Left cardiac atrium (tissue), 4 donors: ENCODE measurements at regions not wholly inside any gene's neighbourhood (a gene's known extent, or its start where the extent isn't known, plus 50 kb on each side); places are given as distances from the start of the nearest gene placed in this dataset.
"Not testable (repeated sequence)": the region's sequence is repeated elsewhere in the genome, so short reads cannot be mapped to it uniquely, and the experiment has no call there.

Experiments
- ATAC-seq, 2 donors: fragments of 200-7000 bp; cut with Tn5 transposase; one replicate each; pipeline ENCODE4 v1.9.1; 2020; ENCODE audit warnings: mild to moderate bottlenecking in 2 of 2, moderate library complexity in 2 of 2
- DNase-seq: peaks from one replicate; pipeline ENCODE4 v3.0.0-alpha.2; 2020
- intact Hi-C, 2 donors: fragments of 100-400 bp; cut with DNase I; formaldehyde crosslinking; loops; one replicate each; pipeline versions ENCODE4 v1.14.1 to v1.15.1; 2022 to 2023
- donor health status: DM: no; HTN: yes; CAD: no.
- donor health status: DM: no; HTN: yes; CAD: no; lungs with severe emphysema.
- donor health status: DM: yes; HTN: yes; CAD: no.
- donor health status: Dilated cardiomyopathy.

DNA sequence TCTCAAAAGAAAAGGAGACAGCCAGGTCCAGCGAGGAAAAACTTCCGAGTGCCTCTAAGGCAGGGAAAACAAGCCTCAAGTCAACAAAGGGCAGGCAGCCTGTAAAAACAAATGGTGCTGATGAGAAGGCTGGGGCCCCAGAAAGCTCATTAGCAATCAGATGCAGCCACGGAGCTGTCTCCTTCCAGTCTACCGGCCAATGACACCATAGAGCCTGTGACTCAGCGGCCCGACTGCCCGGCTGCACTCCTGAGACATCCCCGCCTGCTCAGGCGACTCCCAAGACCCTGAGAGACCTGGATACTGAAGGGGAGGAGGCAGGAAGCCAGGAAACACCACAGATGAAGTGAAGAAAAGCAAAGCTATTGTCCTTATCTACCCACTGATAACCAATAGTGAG, 120.1 kb upstream of the HDDC2 start:
- ATAC-seq: peak in 1 of 2 donors; percentile 94
- intact Hi-C loops: no loop called here
- DNase-seq: peak; percentile 44

DNA sequence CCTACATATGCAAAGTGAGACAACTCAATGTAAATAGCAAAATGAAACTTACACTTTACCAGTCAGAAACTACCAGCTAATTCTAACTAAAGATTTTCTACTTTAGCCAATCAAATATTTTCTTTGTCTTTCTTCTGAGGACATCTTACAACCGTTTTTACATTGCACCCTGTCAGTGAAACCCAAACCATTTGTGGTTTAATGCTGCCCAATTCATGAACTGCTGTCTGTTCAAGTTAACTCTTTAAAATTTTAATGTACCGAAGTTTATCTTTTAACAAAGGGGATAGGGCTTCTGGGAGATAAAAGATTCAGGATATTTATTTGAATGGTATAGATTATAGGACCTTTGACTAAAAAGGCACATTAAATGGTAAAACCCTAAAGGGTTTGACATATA, 121.3 kb upstream of the HDDC2 start:
- ATAC-seq (no peak), DNase-seq (no peak)
- intact Hi-C loops: no loop called here

DNA sequence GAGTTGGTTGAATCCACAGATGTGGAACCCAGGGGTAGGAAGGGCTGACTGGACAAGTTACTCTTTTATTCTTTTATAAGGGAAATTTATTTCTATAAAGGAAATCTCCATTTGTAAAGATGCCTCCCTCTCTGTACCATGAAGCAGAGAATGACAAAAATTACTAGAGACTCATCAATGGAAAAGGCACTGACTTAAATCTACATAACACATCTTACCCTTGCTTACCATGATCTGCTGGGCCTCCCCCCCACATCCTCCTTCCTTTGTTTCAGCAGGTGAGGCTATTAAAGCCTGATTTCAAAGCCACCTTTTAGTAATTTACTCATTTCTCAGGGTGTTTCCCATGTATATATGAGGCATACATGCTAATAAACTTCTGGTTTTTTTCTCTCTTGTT, 130.2 kb upstream of the HDDC2 start:
- ATAC-seq (no peak), DNase-seq (no peak)
- intact Hi-C loops: no loop called here

DNA sequence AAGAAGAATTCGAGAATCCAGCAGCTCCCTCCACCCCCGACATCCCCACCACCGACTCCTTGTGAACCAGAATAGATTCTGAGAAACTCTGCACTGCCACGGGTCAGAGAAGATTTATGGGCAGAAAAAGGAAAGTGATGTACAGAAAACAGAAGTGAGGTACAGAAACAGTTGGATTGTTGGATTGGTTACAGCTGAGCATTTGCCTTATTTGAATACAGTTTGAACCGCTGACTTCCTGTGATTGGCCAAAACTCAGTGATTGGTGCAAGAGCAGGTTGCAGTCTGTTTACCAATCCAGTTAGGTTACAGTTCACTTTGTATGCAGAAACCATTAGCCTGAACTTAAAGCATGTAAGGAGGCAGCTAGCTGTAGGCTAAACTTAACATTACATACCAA, 131.2 kb upstream of the HDDC2 start:
- ATAC-seq (no peak), DNase-seq (no peak)
- intact Hi-C loops: no loop called here

DNA sequence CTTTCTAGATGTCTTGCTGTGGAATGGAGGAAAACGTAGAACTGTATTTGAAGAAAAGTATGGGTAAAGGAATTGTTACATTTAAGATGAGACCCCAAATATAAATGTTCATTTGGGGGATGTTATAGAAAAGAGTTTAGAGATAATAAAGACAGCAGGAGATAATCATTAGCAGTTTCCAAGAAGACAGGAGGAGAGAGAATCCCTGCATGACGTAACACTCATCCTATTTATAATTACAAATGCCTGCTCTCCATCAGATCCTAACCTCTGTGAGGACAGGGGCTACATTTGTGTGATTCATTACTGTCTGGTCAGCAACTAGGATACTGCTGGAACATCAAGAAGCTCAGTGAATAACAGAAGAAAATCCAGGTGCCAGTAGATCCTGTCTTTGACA, 133.0 kb upstream of the HDDC2 start:
- ATAC-seq: no peak
- intact Hi-C loops: no loop called here
- DNase-seq: no peak

DNA sequence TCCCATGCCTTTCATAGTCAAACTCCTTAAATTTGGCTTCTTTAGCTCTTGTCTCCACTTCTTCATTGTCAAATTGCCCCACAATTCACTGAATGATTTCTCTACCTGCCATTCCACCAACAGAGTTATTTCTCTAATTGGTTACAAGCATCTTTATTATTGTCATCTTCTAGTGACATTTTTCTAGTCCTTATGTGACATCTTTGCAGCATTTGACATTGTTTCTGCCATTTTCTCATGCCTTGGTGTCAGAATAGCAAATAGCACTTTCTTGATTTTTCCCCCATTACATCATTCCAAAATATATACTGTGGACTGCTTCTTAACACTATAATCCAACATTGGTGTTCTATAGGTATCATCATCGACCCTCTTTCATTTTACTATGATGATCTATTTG, 137.7 kb upstream of the HDDC2 start:
- DNase-seq: no peak
- intact Hi-C loops: no loop called here
- ATAC-seq: no peak

DNA sequence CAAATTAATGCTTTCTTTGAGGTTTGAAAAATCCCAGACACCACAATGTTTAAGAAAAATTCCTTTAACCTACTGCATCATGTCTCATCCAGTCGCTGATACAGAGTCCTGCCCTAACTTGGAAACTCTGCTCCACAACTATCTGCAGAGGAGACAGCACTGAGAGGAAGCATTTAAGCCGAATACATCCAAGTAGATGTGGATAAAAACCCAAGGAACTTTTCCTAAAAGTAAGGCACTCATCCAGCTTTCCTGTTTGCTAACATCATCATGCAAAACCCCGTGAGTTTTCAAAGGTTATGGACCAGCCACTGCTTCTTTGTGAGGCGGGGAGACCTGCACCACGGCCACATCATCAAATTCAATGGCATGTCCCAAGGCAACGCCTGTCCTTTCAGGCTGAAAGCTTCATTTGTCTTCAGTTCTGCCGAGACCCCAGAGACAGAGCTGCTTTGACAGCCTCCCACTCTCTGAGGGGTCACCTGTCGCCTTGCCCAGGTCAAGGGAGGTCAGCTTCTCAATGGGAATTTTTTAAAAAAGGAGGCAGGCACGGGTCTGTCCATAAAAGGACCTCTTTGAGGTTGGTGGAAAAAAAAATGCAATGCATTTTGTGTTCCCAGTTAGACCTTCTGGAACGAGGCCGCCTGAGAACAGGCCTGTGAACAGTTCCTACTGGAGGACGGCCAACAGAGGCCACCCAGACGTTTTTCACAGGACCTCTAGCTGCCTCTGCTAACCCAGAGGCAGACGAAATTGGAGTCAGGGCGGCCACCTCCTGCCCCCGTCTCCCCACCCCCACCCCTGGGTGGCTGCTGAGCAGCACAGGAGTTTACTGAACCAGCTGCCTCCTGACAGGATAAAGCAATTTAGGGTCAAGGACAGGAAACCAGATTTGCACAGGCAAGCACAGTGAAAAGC, 142.5 kb upstream of the HDDC2 start:
- ATAC-seq (peak; percentile 86 to 89), DNase-seq (peak; percentile 46)
- intact Hi-C loops: no loop called here

DNA sequence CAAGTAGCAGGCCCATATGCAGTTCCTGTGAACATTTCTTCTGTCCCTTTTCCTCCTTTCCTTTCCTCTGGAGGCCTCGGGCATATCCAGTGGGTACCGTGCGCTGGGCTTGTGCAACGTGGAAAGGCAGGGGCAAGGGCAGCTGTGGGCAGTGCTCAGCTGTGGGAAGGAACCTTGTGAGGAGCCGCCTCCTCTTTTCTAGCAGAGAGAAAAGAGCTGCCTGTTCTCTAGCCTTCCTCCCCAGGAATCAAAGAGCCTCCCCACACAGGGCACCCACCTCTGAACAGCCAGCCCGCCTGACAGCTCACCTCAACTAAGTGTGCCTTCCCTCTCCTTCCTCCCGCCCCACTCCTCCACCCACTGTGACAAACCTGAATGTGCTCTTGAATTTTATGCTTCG, 143.3 kb upstream of the HDDC2 start:
- no peak for DNase-seq
- intact Hi-C loops: no loop called here
- peak in 1 of 2 donors; percentile 17 for ATAC-seq

DNA sequence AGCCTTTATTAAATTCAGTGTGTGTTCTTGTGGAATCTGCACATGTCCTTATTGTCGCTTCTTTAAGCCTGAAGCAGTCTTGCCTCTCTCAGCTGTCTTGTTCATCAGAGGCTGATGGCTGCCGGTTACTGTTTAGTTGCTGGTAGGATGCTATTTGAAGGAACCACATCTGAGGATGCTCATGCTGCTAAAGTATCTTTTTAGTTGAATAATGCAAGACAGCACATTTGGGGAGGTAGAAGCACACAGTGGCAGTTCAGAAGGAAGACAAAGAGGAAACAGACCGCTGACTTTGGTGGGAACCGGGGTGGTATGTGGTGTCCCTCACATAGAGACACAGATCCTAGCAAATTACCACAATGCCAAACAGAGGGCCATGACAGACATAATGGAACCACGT, 144.2 kb upstream of the HDDC2 start:
- no peak for ATAC-seq
- intact Hi-C loops: no loop called here
- DNase-seq: no peak

DNA sequence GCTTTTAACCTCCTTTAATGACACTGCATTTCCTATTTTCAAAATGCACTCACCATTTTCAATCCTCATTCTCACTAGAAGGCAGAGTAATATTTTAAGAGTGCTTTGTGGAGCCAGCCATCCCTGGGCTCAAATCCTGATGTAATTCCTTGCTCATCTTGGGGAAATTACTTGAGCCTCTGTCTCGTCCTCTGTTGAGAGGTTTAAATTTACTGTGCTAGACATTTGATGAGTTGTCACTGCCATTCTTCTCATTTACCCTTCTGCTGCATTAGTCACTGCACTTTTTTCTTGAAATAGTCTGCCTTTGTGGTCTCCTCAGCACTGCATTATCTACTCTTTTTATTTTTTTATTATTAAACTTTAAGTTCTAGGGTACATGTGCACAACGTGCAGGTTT, 150.0 kb upstream of the HDDC2 start:
- intact Hi-C loops: no loop called here
- DNase-seq (no peak), ATAC-seq (no peak)

DNA sequence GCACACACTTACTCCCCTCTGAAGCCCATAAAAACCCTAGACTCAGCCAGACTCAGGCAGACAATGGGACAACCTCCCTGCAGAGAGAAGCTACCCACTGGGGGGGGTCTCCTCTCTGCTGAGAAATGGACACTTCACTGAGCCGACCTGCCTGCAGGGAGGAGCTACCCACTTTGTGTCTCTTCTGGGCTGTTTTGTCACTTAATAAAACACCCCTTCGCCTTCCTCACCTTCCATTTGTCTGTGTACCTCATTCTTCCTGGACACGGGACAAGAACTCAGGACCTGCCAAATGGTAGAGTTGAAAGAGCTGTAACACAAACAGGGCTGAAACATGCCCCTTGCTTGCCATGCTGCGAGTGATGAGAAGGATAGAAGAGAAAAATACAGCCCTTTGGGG, 151.7 kb upstream of the HDDC2 start:
- DNase-seq (no peak), ATAC-seq (no peak)
- intact Hi-C loops: no loop called here

DNA sequence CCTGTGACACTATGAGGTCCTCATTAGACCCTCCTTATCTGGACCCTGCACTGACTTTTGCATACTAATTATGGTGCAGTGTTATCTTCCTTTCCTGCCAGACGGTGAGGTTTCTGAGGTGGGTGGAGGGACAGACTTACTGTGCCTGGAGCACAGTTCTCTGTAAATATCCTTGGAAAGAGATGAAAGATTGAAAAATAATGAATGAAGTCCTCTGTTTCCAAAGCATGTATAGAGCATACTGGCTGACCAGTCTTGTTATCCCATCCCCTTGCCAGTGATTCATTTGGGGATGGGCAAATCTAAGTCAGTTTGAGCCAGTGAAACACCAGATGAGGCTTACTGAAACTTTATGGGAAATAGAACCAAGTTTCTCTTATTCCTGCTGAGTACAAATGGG, 152.6 kb upstream of the HDDC2 start:
- DNase-seq (no peak), ATAC-seq (no peak)
- intact Hi-C loops: no loop called here

DNA sequence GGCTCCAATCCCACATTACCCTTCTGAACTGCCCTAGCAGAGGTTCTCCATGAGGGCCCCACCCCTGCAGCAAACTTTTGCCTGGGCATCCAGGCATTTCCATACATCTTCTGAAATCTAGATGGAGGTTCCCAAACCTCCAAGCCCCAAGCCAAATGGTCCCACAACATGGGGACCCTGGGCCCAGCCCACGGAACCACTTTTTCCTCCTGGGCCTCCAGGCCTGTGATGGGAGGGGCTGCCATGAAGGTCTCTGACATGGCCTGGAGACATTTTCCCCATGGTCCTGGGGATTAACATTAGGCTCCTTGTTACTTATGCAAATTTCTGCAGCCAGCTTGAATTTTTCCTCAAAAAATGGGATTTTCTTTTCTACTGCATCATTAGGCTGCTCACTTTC, 156.7 kb upstream of the HDDC2 start:
- intact Hi-C loops, DNase-seq, ATAC-seq: not testable (repeated sequence)

DNA sequence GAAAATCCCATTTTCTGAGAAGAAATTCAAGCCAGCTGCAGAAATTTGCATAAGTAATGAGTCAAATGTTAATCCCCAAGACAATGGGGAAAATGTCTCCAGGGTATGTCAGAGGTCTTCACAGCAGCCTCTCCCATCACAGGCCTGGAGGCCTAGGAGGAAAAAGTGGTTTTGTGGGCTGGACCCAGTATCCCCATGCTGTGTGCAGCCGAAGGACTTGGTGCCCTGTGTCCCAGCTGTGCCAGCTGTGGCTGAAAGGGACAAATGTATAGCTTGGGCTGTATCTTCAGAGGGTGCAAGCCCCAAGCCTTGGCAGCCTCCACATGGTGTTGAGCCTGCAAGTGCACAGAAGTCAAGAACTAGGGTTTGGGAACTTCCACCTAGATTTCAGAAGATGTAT, 163.6 kb upstream of the HDDC2 start:
- ATAC-seq, DNase-seq, intact Hi-C loops: not testable (repeated sequence)

DNA sequence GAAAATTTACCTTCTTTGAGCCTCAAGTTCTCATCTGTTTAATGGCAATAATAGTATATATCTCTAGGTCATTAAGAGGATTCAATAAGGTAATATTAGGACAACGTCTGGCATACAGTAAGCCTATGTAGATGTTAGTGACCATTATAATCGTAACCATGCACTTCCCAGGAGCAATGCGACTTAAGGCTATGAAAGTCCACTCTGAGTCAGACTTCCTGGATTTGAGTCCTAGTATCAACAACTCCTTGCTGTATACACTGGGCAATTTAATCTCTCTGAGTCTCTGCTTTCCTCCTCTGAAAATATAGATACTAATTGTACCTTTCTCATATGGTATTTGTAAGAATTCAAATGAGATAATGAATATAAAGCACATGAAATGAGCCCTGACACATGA, 168.1 kb upstream of the HDDC2 start:
- no peak for DNase-seq
- ATAC-seq: no peak
- intact Hi-C loops: no loop called here

DNA sequence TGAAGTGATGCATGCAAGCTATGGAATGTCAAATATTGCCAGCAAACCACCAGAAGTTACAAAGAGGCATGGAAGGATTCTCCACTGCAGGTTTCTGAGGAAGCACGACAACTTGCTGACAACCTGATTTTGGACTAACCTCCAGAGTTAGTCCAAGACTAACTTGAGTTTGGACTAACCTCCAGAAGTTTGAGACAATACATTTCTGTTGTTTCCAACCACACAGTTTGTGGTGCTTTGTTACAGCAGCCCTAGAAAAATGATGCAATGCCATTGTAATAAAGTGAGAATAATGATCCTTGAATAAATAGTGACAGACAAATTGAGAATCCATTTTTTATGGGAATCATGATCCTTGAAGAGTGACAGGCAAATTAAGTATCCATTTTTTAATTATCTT, 169.9 kb upstream of the HDDC2 start:
- intact Hi-C loops: no loop called here
- no peak for DNase-seq
- ATAC-seq: no peak

DNA sequence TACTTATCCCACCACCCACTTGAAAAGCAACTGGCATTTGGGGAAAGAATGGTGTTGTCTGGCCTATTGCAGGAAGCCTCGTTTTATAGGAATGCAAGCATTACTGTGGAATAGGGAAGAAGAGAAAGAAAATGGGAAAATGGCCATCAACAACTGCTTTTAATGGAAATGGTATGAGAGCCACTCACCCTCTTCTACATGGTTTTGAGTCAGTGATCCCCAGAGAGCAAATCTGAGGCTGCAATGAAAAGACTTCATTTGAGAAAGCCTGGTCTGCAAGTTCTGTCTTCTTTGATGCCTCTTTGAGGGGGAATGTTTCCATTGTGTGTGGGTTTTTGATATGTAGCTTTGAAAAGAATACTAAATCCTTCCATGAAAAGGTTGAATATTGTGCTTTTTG, 172.3 kb upstream of the HDDC2 start:
- DNase-seq (no peak), ATAC-seq (no peak)
- intact Hi-C loops: no loop called here

DNA sequence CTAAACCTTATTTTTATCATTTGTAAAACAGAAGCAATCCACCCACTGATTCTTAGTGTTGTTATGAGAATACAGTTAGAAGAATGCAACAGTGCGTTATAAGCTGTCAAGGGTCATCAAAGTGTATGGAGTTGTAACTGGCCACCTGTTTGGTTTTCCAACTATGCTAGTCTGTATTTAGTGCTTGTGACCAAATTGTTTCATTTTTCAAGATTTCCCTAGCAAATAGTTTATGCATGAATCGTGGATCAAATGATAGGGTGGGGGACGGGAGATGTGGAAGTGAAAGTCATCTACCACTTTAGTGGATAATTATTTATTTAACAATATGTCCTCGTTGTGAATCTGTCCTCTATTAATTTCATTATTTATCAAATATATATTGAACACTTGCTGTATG, 175.4 kb upstream of the HDDC2 start:
- intact Hi-C loops: no loop called here
- DNase-seq (no peak), ATAC-seq (no peak)

DNA sequence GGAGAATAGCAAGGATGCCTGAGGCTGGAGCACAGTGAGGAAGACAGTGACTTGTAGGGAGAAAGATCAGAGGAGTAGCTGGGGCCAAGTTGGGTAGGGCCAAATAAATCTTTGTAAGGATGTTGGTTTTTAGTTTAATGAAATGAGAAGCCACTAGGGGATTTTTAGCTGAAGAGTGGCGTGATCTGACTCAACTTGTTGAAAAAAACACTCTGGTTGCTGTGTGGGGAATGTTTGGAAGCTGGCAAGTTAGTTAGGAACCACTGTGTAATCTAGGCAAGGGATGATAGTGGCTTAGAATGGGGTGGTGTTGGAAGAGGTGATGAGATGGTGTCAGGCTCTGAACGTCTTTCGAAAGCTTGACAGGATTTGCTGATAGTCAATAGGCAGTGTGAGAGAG, 176.1 kb upstream of the HDDC2 start:
- DNase-seq (no peak), ATAC-seq (peak in 1 of 2 donors; percentile 30)
- intact Hi-C loops: no loop called here

DNA sequence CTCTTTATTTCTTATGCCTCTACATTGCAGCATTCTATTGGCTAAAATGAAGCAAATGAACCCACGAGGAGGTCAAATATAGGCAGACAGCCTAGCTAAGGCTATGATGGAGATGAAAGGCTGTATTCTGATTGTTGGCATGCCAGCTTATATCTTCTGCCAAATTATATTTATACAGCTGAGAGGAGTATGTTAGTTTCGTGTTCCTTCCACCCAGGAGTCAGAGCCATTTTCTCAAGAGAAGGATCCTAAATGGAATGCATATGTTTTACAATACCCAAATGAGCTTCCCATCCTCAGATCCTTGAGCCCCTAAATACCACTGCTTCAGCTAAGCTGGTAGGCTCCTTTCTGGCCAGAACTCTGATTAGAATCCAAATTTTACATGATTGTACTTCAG, 178.4 kb upstream of the HDDC2 start:
- intact Hi-C loops: no loop called here
- ATAC-seq: no peak
- DNase-seq: no peak

DNA sequence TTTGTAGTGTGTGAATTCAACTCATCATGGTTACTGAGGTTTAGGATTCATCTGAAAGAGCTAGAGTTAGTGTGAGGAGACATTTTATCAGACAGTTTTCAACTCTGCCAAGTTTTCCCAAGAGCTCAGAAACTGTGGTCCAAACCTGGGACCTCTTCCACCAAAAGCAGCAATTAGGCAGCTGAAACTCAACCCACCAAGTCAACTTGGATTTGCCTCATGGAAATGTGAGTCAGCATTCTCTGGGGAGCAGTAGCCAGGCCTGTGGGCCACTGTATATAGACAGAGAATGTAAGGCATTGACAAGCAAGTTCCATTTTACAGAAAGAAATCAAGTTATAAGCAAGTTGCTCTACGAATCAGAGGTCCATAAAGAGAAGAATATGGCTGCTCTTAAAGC, 178.8 kb upstream of the HDDC2 start:
- ATAC-seq: peak; percentile 15 to 62
- intact Hi-C loops: no loop called here
- DNase-seq: no peak
